Thyroid gland (tissue), 4 donors: ENCODE measurements at regions not wholly inside any gene's neighbourhood (a gene's known extent, or its start where the extent isn't known, plus 50 kb on each side); places are given as distances from the start of the nearest gene placed in this dataset.
"Not testable (repeated sequence)": the region's sequence is repeated elsewhere in the genome, so short reads cannot be mapped to it uniquely, and the experiment has no call there.

ENCODE experiments used
- DNase-seq, 2 donors: peaks; one replicate each; pipeline ENCODE4 v3.0.0-alpha.2; 2019
- H3K27ac ChIP-seq, 3 donors: fragments of 200-600 bp; sonication (generic); 1 replicate in 2 of 3; 2 replicates in 1 of 3; pipeline ENCODE4 v1.5.1; 2016 to 2019; ENCODE audit warnings: mild to moderate bottlenecking in 1 of 3, moderate library complexity in 1 of 3
- H3K27me3 ChIP-seq: fragments of 200-600 bp; sonication (generic); one replicate; pipeline ENCODE4 v1.5.1; 2019
- H3K36me3 ChIP-seq, 2 donors: fragments of 200-600 bp; sonication (generic); one replicate each; pipeline ENCODE4 v1.5.1; 2016 to 2019
- H3K4me1 ChIP-seq, 2 donors: fragments of 200-600 bp; sonication (generic); one replicate each; pipeline ENCODE4 v1.5.1; 2017 to 2019
- H3K4me3 ChIP-seq, 3 donors: fragments of 200-600 bp; sonication (generic); replicated peaks in 1 of 3; 1 replicate in 2 of 3; 2 replicates in 1 of 3; pipeline ENCODE4 v1.5.1; 2016; ENCODE audit warnings: mild to moderate bottlenecking in 1 of 3
- H3K9me3 ChIP-seq: fragments of 200-600 bp; sonication (generic); one replicate; pipeline ENCODE4 v1.5.1; 2017
- CTCF ChIP-seq, 6 experiments: fragments of 200-600 bp in 3 of 6; fragments of 450-650 bp in 3 of 6; sonication (generic) in 3 of 6; IDR thresholded peaks; one replicate each; pipeline ENCODE4 v1.5.1; 2016 to 2019; ENCODE audit warnings: antibody characterized with exemption in 6 of 6, mild to moderate bottlenecking in 2 of 6, inconsistent platforms in 1 of 6, moderate library complexity in 1 of 6
- POLR2A ChIP-seq, 2 donors: fragments of 450-650 bp; IDR thresholded peaks; one replicate each; pipeline ENCODE4 v1.6.1; 2017; ENCODE audit warnings: antibody characterized with exemption in 2 of 2, mild to moderate bottlenecking in 2 of 2, moderate library complexity in 1 of 2
- WGBS, 2 donors: methylation state at CpG; one replicate each; pipeline ENCODE4 v1.1.5; 2017; 5-methylcytosine and 5-hydroxymethylcytosine counted together
- intact Hi-C: fragments of 100-400 bp; cut with DNase I; formaldehyde crosslinking; loops from one replicate; pipeline ENCODE4 v1.15.1; 2023

- no peak overlapping the region for H3K4me3 ChIP-seq
- H3K9me3 ChIP-seq: no peaks in the 10 kb centered on the region
- intact Hi-C loops: no loop called here
- H3K27ac ChIP-seq: no peak overlapping the region
- no peaks in the 10 kb centered on the region for H3K27me3 ChIP-seq
- WGBS, 2 donors: 39 to 41% methylated on average over 2 of the region's 2 CpGs
- no peaks in the 10 kb centered on the region for H3K4me1 ChIP-seq
- no peaks in the 10 kb centered on the region for H3K36me3 ChIP-seq
- TF ChIP-seq CTCF (IDR thresholded peaks at IDR 0.05): no peak
- TF ChIP-seq POLR2A (IDR thresholded peaks at IDR 0.05): no peak
- no peak for DNase-seq
These were observed 221.3 kb upstream of the TRPC4 start for GRCh38 chr13:38090913-38091312.

- intact Hi-C loops: no loop called here
- H3K36me3 ChIP-seq: no peaks in the 10 kb centered on the region
- H3K9me3 ChIP-seq: no peaks in the 10 kb centered on the region
- no peak for DNase-seq
- WGBS, 2 donors: 90 to 100% methylated on average over 1 to 4 of the region's 4 CpGs
- no peak overlapping the region for H3K4me3 ChIP-seq
- H3K27me3 ChIP-seq: no peaks in the 10 kb centered on the region
- no peak overlapping the region for H3K27ac ChIP-seq
- H3K4me1 ChIP-seq: no peaks in the 10 kb centered on the region
- TF ChIP-seq POLR2A (IDR thresholded peaks at IDR 0.05): no peak
- no peak for TF ChIP-seq CTCF (IDR thresholded peaks at IDR 0.05)
These were observed 217.1 kb upstream of the TRPC4 start for GRCh38 chr13:38086721-38087120.

GRCh38 chr13:38086013-38086412 is 216.4 kb upstream of the TRPC4 start:
- intact Hi-C loops: no loop called here
- Histone ChIP-seq H3K4me3 (no peak overlapping the region), H3K27me3 (no peaks in the 10 kb centered on the region), H3K36me3 (no peaks in the 10 kb centered on the region), H3K27ac (no peak overlapping the region), H3K4me1 (no peaks in the 10 kb centered on the region), H3K9me3 (no peaks in the 10 kb centered on the region)
- TF ChIP-seq POLR2A (IDR thresholded peaks at IDR 0.05) (no peak), CTCF (IDR thresholded peaks at IDR 0.05) (no peak)
- no peak for DNase-seq
- 93 to 100% methylated on average over 3 of the region's 3 CpGs for WGBS, 2 donors

GRCh38 chr13:38073931-38074330 is 204.4 kb upstream of the TRPC4 start:
- H3K27ac ChIP-seq: no peak overlapping the region
- WGBS, 2 donors: 81 to 92% methylated on average over 1 of the region's 1 CpG
- intact Hi-C loops: no loop called here
- no peak for DNase-seq
- no peaks in the 10 kb centered on the region for H3K9me3 ChIP-seq
- no peaks in the 10 kb centered on the region for H3K4me1 ChIP-seq
- no peak overlapping the region for H3K4me3 ChIP-seq
- H3K27me3 ChIP-seq: no peaks in the 10 kb centered on the region
- no peaks in the 10 kb centered on the region for H3K36me3 ChIP-seq
- TF ChIP-seq POLR2A (IDR thresholded peaks at IDR 0.05) (no peak), CTCF (IDR thresholded peaks at IDR 0.05) (no peak)

- no peak for DNase-seq
- Histone ChIP-seq H3K27me3 (no peaks in the 10 kb centered on the region), H3K4me1 (no peaks in the 10 kb centered on the region), H3K36me3 (no peaks in the 10 kb centered on the region), H3K9me3 (no peaks in the 10 kb centered on the region), H3K27ac (no peak overlapping the region), H3K4me3 (no peak overlapping the region)
- TF ChIP-seq CTCF (IDR thresholded peaks at IDR 0.05) (no peak), POLR2A (IDR thresholded peaks at IDR 0.05) (no peak)
- intact Hi-C loops: no loop called here
These were observed 203.1 kb upstream of the TRPC4 start for GRCh38 chr13:38072696-38073095.

GRCh38 chr13:38071340-38071739 is 201.8 kb upstream of the TRPC4 start:
- DNase-seq, intact Hi-C loops, H3K9me3 ChIP-seq, H3K4me1 ChIP-seq, H3K4me3 ChIP-seq, H3K27me3 ChIP-seq, H3K36me3 ChIP-seq, H3K27ac ChIP-seq: not testable (repeated sequence)
- WGBS, 2 donors: 96 to 97% methylated on average over 5 of the region's 5 CpGs
